ENCODE measurements at regions not wholly inside any gene's neighbourhood (a gene's known extent, or its start where the extent isn't known, plus 50 kb on each side); places are given as distances from the start of the nearest gene placed in this dataset.

DNA sequence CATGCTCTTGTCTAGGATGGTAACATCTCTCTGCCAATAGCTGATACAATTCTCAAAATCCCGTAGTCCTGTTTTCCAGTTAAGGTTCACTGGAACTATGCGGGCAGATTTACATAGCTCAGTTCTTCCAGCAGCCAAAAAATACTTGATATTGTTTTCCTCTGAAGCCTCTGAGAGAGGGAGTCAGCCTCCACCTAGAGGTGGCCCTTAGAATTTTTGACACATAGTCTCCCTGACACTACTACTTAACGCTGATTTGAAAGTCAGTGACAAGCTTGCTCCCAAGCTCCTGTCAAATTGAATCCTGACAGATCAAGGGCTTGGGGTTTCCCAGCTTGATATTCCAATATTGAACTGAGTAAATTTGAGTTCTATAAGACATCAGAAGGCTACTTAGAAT is 1780.1 kb downstream of the TP53TG3F start:
- no peaks in the 10 kb centered on the region for H3K36me3 Mint-ChIP-seq (ENCODE audit: insufficient read depth, unreplicated experiment)
- no peaks in the 10 kb centered on the region for H3K27me3 Mint-ChIP-seq (ENCODE audit: insufficient read depth, unreplicated experiment)
- no peak overlapping the region for H3K4me3 Mint-ChIP-seq (ENCODE audit: unreplicated experiment)

DNA sequence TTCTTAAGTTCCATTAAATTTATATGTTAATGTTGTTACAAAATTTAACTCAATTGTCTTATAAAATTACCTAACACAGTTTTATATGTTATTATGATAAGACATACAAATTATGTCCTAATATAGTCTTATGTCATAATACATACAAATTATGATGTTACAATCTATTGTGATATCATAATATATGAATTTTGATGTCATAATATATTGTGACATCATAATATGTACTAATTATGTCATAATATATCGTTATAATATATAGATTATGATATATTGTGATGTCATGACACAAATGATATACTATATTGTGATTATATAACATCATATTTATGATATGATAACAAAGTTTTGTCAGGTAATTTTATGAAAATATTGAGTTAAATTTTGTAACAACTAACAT is 1789.6 kb downstream of the TP53TG3F start:
- Mint-ChIP-seq H3K4me1 (ENCODE audit: low read depth, unreplicated experiment) (no peaks in the 10 kb centered on the region), H3K4me3 (ENCODE audit: unreplicated experiment) (no peak overlapping the region), H3K36me3 (ENCODE audit: insufficient read depth, unreplicated experiment) (no peaks in the 10 kb centered on the region), H3K9me3 (ENCODE audit: unreplicated experiment) (no peaks in the 10 kb centered on the region), H3K27me3 (ENCODE audit: insufficient read depth, unreplicated experiment) (no peaks in the 10 kb centered on the region), H3K27ac (ENCODE audit: unreplicated experiment) (no peak overlapping the region)
- no TSS peak for BruUV-seq (replicated peaks)
- CTCF ChIA-PET: no interaction called here
- Histone ChIP-seq H3K36me3 (ENCODE audit: control insufficient read depth, insufficient read depth, low read length) (no peaks in the 10 kb centered on the region), H3K9me3 (no peaks in the 10 kb centered on the region), H3K27me3 (replicated peaks; ENCODE audit: control insufficient read depth, insufficient read depth, low read length) (no peaks in the 10 kb centered on the region), H3K4me1 (no peaks in the 10 kb centered on the region), H3K4me3 (ENCODE audit: low read depth, low read length) (no peak overlapping the region)
- POLR2A ChIA-PET: no interaction called here
- intact Hi-C loops (cut with micrococcal nuclease; ENCODE audit: unreplicated experiment): no loop called here
- TF ChIP-seq, protein P1, sequence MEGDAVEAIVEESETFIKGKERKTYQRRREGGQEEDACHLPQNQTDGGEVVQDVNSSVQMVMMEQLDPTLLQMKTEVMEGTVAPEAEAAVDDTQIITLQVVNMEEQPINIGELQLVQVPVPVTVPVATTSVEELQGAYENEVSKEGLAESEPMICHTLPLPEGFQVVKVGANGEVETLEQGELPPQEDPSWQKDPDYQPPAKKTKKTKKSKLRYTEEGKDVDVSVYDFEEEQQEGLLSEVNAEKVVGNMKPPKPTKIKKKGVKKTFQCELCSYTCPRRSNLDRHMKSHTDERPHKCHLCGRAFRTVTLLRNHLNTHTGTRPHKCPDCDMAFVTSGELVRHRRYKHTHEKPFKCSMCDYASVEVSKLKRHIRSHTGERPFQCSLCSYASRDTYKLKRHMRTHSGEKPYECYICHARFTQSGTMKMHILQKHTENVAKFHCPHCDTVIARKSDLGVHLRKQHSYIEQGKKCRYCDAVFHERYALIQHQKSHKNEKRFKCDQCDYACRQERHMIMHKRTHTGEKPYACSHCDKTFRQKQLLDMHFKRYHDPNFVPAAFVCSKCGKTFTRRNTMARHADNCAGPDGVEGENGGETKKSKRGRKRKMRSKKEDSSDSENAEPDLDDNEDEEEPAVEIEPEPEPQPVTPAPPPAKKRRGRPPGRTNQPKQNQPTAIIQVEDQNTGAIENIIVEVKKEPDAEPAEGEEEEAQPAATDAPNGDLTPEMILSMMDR (IDR thresholded peaks at IDR 0.05; ENCODE audit: insufficient read depth in 1 of 2, low read depth in 1 of 2, low read length in 1 of 2, severe bottlenecking in 1 of 2, unreplicated experiment in 1 of 2): no peak
- DNase-seq: no peak

More for the DNA sequence above, 1780.1 kb downstream of the TP53TG3F start:
- Histone ChIP-seq H3K4me3 (ENCODE audit: low read depth, low read length) (no peak overlapping the region), H3K27me3 (replicated peaks; ENCODE audit: control insufficient read depth, insufficient read depth, low read length) (no peaks in the 10 kb centered on the region), H3K9me3 (no peaks in the 10 kb centered on the region), H3K4me1 (no peaks in the 10 kb centered on the region), H3K36me3 (ENCODE audit: control insufficient read depth, insufficient read depth, low read length) (no peaks in the 10 kb centered on the region)
- CTCF ChIA-PET: no interaction called here
- intact Hi-C loops (cut with micrococcal nuclease; ENCODE audit: unreplicated experiment): no loop called here
- H3K9me3 Mint-ChIP-seq (ENCODE audit: unreplicated experiment): no peaks in the 10 kb centered on the region
- TF ChIP-seq, protein P1 (IDR thresholded peaks at IDR 0.05; ENCODE audit: insufficient read depth in 1 of 2, low read depth in 1 of 2, low read length in 1 of 2, severe bottlenecking in 1 of 2, unreplicated experiment in 1 of 2): no peak
- no TSS peak for BruUV-seq (replicated peaks)
- no peak for DNase-seq
- POLR2A ChIA-PET: no interaction called here
- H3K4me1 Mint-ChIP-seq (ENCODE audit: low read depth, unreplicated experiment): no peaks in the 10 kb centered on the region
- H3K27ac Mint-ChIP-seq (ENCODE audit: unreplicated experiment): no peak overlapping the region

DNA sequence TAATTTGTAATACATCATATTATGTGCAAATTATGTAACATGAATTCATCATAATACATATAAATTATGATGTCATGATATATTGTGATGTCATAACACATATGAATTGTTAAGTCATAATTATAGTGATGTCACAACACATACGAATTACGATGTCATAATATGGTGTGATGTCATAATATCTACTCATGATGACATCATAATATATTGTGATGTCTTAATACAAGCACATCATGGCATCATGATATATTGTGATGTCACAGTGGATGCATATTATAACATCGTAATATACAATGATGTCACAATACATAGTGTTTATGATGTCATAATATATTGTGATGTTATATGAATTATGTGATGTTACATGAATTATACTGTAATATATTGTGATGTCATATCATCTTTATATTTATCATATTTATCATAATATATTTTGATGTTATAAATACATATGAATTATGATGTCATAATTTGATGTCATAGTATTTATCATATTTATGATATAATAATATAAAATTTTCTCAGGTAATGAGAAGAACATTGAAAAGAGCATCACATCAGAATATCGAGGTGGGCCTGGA is 1793.0 kb downstream of the TP53TG3F start:
- Histone ChIP-seq H3K9me3 (no peaks in the 10 kb centered on the region), H3K4me3 (ENCODE audit: low read depth, low read length) (no peak overlapping the region), H3K27me3 (replicated peaks; ENCODE audit: control insufficient read depth, insufficient read depth, low read length) (no peaks in the 10 kb centered on the region), H3K36me3 (ENCODE audit: control insufficient read depth, insufficient read depth, low read length) (no peaks in the 10 kb centered on the region), H3K4me1 (no peaks in the 10 kb centered on the region)
- H3K27ac Mint-ChIP-seq (ENCODE audit: unreplicated experiment): no peak overlapping the region
- TF ChIP-seq, protein P1 (IDR thresholded peaks at IDR 0.05; ENCODE audit: insufficient read depth in 1 of 2, low read depth in 1 of 2, low read length in 1 of 2, severe bottlenecking in 1 of 2, unreplicated experiment in 1 of 2): no peak
- no TSS peak for BruUV-seq (replicated peaks)
- no peak overlapping the region for H3K4me3 Mint-ChIP-seq (ENCODE audit: unreplicated experiment)
- DNase-seq: no peak
- ChIA-PET POLR2A (no interaction called here), CTCF (no interaction called here)
- H3K9me3 Mint-ChIP-seq (ENCODE audit: unreplicated experiment): no peaks in the 10 kb centered on the region
- no peaks in the 10 kb centered on the region for H3K4me1 Mint-ChIP-seq (ENCODE audit: low read depth, unreplicated experiment)
- intact Hi-C loops (cut with micrococcal nuclease; ENCODE audit: unreplicated experiment): no loop called here
- no peaks in the 10 kb centered on the region for H3K36me3 Mint-ChIP-seq (ENCODE audit: insufficient read depth, unreplicated experiment)
- H3K27me3 Mint-ChIP-seq (ENCODE audit: insufficient read depth, unreplicated experiment): no peaks in the 10 kb centered on the region
